HG03175 (cell line): ENCODE measurements at regions not wholly inside any gene's neighbourhood (a gene's known extent, or its start where the extent isn't known, plus 50 kb on each side); places are given as distances from the start of the nearest gene placed in this dataset.
A peak's percentile ranks its signal among the peaks of the same experiment; 100 is the strongest.

ENCODE experiments used
- ATAC-seq: cut with Tn5 transposase; IDR thresholded peaks from one replicate; pipeline ENCODE4 v1.9.1; 2021; ENCODE audit warnings: mild to moderate bottlenecking, moderate library complexity; ENCODE audit not compliant: unreplicated experiment

DNA sequence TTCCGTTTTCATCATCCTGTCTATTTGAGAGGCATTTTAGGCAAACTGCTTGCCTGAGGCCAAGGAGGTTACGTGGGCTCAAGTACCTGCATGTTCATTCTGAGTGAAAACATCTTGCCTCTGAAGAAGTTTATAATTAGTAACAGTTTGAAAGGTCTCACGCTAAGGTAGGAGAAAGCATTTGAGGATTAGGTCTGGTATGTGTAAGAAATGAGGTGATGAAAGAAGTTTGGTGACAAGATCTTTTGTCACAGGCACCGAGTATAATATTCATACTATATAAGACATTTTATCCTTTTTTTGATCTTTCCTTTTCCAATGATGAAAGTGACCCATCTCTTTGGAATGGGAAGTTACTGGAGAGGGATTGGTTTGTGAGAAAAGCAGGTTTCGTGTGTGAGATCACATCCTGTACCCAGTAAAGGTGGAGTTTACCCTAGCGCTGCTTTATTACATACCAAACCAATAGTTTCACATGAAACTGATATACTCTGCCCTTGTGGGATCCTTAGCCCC, 98.7 kb upstream of the PDC start:
- no peak for ATAC-seq

- no peak for ATAC-seq
Measured at GRCh38 chr1:186557147-186557777, 96.3 kb upstream of the PDC start.

DNA sequence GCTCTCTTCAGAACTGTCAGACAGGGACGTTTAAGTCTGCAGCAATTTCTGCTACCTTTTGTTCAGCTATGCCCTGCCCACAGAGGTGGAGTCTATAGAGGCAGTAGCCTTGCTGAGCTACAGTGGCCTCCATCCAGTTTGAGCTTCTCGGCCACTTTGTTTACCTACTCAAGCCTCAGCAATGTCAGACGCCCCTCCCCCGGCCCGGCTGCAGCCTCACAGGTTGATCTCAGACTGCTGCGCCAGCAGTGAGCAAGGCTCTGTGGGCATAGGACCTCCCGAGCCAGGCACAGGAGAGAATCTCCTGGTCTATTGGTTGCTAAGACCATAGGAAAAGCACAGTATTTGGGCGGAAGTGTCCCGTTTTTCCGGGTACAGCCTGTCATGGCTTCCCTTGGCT, 89.9 kb upstream of the PDC start:
- ATAC-seq, result no peak

DNA sequence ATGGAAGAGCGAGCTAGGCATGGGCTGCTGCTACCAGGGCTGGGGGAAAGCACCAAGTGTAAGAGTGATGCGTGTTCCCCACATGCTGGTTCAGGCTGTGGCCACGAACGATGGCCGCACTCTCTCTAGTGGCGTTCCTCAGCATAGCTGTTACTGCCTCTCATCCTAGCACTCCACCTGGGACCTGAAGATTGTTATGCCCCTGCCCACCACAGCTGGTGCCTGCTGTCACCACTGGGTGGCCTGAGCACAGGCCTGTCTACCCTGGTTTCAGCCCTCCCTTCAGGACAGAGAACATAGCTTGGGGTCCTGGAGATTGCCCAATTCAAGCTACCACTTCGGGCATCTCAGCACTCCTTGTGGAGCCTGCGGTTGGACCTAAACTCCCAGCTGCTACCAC, 80.1 kb upstream of the PDC start:
- ATAC-seq, result no peak

DNA sequence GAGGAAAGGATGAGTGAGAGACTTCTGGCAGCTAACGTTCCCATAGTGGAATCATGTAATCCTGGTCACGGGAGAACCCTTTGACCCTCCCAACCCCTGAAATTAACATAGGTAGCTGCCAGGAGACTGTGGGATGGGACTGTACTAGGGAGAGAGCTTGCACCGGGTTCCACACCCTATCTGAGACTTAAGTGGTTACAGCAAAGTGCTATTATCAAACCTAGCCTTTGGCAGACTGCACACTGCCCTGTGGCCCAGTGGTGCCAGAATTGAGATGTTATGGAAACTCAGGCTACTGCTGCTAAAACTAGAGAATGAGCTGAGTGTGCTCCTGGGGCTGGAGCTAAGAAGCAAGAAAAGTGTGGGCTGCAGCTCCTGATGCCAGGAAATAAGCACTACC, 79.6 kb upstream of the PDC start:
- no peak for ATAC-seq

GRCh38 chr1:186536273-186536890, 75.5 kb upstream of the PDC start:
- ATAC-seq, result no peak

DNA sequence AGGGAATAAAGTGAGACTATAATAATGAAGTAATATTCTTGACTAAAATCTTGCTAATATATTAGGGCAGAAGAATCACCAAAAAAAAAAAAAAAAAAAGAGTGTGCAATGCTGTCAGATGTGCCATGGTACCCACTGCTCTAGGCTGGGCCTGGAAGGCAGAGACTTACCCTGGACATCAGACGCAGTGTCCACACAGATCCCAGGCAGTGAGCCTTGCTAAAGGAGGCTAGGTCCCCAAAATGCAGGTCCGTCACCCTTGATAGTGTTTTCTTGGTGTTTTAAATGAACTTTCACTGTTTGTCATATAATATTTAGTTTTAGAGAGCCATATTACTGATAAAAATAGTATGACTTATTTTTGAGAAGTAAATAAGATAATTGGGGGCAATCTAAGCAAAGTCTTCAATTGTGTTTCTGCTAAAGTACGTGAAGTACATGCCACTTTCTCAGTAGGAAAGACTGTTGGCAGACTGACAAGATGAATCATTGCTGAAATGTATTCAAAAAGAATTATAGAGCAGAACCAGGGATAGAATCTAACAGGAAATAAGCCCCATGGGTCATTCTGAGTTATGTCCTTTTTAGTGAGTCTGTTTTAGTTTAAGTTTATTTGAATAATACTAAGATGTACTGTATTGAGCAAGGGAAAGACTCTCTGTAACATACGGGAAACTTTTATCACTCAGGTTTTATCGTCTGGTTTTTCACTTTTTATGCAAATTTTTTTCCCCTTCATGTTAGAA, 74.6 kb upstream of the PDC start:
- no peak for ATAC-seq

- ATAC-seq, result no peak
Measured at GRCh38 chr1:186534401-186534800, 73.5 kb upstream of the PDC start.

DNA sequence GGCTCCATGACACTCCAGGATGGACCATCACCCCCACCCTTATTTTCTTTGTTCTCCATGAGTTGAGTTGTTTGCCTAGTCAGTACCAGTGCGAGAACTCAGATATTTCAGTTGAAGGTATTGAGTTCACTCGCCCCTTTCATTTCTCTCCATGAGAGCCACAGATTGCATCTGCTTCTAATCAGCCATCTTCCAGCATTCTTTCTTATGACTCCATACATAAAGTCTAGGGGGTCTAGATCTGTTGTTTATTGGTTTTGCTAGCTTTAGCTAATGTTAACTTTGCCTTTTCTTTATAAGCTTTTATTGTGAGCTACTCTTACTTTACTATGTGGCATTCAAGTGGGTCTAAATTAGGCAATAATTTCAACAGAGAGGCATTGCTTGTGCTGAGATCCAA, 71.6 kb upstream of the PDC start:
- ATAC-seq, result no peak

GRCh38 chr1:186531561-186532165, 70.7 kb upstream of the PDC start:
- ATAC-seq, result no peak

DNA sequence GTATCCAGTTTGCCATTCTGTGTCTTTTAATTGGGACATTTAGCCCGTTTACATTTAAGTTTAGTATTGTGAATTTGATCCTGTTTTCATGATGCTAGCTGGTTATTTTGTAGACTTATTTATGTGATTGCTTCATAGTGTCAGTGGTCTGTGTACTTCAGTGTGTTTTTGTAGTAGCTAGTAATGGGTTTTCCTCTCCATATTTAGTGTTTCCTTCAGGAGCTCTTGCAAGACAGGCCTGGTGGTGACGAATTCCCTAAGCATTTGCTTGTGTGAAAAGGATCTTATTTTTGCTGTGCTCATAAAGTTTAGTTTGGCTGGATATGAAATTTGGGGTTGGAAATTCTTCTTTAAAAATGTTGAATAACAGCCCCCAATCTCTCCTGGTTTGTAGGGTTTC, 69.2 kb upstream of the PDC start:
- no peak for ATAC-seq

- no peak for ATAC-seq
Measured at GRCh38 chr1:186519982-186520381, 59.1 kb upstream of the PDC start.

DNA sequence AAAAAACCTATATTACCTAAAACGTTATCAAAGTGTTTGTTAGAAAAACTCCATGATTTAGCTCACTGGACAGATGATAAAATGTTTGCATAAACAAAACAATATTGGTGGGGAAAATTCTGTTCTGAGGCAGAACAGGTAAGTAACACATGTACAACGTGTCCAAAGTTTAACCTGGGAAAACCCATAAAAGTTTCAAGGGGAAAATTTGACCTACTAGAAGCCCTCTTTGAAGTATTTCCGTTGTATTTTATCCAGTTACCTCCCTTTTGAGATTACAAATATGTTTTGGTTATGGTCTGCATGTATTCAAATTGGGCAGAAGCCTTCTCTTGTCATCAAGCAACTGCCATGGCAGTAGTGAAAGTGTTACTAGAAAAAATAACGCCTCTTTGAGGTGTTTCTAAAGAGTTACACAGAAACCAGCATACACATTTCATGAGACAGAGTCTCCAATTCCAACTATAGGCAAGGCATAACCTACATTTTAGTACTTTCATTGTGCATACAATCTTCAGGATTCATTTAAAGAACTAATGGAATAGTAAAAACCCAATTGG, 58.0 kb upstream of the PDC start:
- ATAC-seq, result peak; percentile 70

GRCh38 chr1:186518395-186518794, 57.5 kb upstream of the PDC start:
- ATAC-seq, result no peak

DNA sequence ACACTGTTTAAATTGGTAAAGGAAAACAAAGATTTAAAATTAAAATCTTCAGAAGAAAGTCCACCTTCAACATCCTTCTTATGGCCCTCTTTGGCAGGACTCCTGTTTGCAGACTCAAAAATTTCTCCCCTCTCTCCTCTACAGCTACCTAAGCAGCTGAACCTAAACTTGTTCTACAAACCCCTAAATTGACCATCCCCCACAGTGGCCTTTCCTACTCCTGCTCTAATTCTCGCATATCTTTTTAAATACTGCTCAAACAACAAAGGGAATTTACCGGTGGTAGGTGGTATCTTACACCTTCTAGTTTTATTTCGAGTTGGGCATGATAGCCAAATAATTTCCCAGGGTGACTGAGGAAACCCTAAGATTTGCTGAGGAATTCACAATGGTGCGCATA, 53.5 kb upstream of the PDC start:
- ATAC-seq, result no peak

DNA sequence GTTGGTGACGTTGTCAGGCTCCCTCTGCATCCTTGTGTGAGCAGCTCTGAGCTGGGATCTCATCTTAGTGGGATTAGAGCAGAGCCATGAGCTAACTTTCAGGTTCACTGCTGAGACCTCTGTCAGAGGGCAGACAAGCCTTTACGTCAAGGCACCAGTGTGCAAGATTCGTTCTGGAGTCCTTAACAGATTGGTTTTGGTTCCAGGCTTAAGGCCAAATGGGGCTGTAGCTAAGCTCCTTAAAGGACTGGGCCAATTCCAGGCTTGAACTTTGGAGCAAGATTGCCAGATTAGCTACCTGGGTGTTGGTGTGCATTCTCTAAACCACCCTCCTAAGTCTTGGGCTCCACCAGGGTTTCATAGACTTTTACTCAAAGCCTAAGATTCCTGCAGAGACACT, 52.6 kb upstream of the PDC start:
- no peak for ATAC-seq

DNA sequence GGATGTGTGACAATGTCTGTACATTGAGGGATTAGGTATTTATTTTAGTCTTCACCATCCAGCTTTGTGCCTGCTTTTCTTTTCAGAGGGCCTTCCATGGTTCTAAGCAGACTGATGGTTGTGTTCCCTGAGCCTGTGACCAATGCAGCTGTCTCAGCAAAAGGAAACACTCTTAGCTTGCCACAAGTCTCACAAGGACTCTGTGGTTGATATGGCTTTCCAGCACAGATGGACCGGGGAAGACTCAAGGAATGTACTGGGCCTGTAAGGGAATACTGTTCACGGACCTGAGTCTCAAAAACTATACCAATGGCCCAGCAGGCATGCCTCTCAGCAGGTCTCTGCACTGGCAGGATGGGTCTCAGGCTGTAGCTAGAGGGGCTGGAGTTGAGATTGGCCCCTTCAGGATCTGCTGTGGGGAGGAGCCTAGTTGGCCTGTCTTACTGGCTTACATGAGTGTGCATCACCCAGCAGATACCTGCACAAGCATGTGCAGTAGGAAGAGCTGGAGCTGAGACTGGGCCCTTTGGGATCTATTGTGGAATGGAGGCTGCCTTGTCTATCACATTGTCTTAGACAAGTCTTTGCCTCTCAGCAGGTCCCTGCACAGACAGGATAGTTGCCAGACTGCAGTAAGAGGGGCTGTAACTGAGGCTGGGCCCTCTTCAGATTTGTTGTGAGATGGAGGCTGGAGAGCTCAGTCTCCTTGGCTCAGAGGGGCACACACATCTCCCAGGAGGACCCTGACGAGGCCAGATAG, 52.0 kb upstream of the PDC start:
- ATAC-seq, result no peak

DNA sequence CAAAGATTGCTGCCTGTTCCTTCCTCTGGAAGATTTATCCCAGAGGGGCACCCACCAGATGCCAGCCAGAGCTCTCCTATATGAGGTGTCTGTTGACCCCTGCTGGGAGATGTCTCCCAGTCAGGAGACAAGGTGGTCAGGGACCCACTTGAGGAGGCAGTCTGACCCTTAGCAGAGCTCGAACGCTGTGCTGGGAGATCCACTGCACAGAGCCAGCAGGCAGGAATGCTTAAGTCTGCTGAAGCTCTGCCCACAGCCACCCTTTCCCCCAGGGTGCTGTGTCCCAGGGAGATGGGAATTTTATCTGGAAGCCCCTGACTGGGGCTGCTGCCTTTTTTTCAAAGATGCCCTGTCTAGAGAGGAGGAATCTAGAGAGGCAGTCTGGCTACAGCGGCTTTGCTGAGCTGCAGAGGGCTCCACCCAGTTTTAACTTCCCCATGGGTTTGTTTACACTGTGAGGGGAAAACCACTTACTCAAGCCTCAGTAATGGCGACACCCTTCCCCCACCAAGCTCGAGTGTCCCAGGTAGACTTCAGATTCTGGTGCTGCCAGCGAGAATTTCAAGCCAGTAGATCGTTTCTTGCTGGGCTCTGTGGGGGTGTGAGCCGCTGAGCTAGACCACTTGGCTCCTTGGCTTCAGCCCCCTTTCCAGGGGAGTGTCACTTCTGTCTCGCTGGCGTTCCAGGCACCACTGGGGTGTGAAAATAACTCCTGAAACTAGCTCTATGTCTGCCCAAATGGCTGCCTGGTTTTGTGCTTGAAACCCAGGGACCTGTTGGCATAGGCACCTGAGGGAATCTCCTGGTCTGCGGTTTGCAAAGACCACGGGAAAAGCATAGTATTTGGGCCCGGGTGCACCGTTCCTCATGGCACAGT, 51.1 kb upstream of the PDC start:
- ATAC-seq, result peak; percentile 87
